A549 (cell line): ENCODE measurements at regions not wholly inside any gene's neighbourhood (a gene's known extent, or its start where the extent isn't known, plus 50 kb on each side); places are given as distances from the start of the nearest gene placed in this dataset.
A peak's percentile ranks its signal among the peaks of the same experiment; 100 is the strongest.

Experiments
- ATAC-seq, 2 experiments: fragments of 200-7000 bp in 1 of 2; fragments of >200 bp in 1 of 2; cut with Nextera tagmentation in 1 of 2; cut with Tn5 transposase in 1 of 2; 3 replicates each; pipeline versions ENCODE4 v1.8.0 to v1.9.1; 2018 to 2020; ENCODE audit warnings: mild to moderate bottlenecking in 1 of 2, moderate library complexity in 1 of 2
- CTCF ChIA-PET: fragments of 300-600 bp; sonication (Branson Sonifier 250); formaldehyde crosslinking; extraction: SDS; loops from one replicate; lab custom pipeline; 2021; ENCODE audit warnings: antibody characterized with exemption, inconsistent platforms; lab: Yijun Ruan, JAX
- POLR2A ChIA-PET: fragments of 350-600 bp; formaldehyde crosslinking; extraction: SDS; loops from one replicate; lab custom pipeline; 2021; ENCODE audit warnings: antibody characterized with exemption, inconsistent platforms; lab: Yijun Ruan, JAX
- DNase-seq, 2 experiments: peaks; one replicate each; pipeline versions ENCODE4 v3.0.0 to v3.0.0-alpha.2; 2011 to 2016; ENCODE audit warnings: low read depth in 1 of 2, low spot score in 1 of 2
- FAIRE-seq: peaks from 2 replicates; lab custom pipeline; 2011; peaks lifted over from hg19 to GRCh38; lab: Jason Lieb, UNC
- H3K27ac ChIP-seq, 2 experiments: fragments of >200 bp; sonication (Bioruptor Twin); formaldehyde crosslinking; 3 replicates each; pipeline ENCODE4 v1.5.1; 2016 to 2017
- H3K4me1 ChIP-seq: fragments of >200 bp; sonication (Bioruptor Twin); formaldehyde crosslinking; 3 replicates; pipeline ENCODE4 v1.6.1; 2016
- H3K4me2 ChIP-seq: fragments of >200 bp; sonication (Bioruptor Twin); formaldehyde crosslinking; 3 replicates; pipeline ENCODE4 v1.6.1; 2016
- H3K4me3 ChIP-seq: fragments of >200 bp; sonication (Bioruptor Twin); formaldehyde crosslinking; 3 replicates; pipeline ENCODE4 v1.5.1; 2016
- H3K9me3 ChIP-seq: fragments of >200 bp; sonication (Bioruptor Twin); formaldehyde crosslinking; 3 replicates; pipeline ENCODE4 v1.6.1; 2016
- CHD2 ChIP-seq: fragments of 150-350 bp; IDR thresholded peaks from 2 replicates; pipeline ENCODE4 v1.6.1; 2014; ENCODE audit warnings: low read length; ENCODE audit not compliant: partially characterized antibody
- E2F6 ChIP-seq: IDR thresholded peaks from 2 replicates; pipeline ENCODE4 v1.6.1; 2012; ENCODE audit warnings: low read depth, borderline replicate concordance
- EHF ChIP-seq: fragments of 250-450 bp; sonication (Bioruptor Pico); IDR thresholded peaks from 2 replicates; pipeline ENCODE4 v1.5.0; 2020; ENCODE audit warnings: mild to moderate bottlenecking
- EHMT2 ChIP-seq: fragments of 200-600 bp; sonication (generic); IDR thresholded peaks from 2 replicates; pipeline ENCODE4 v1.6.1; 2016; ENCODE audit warnings: antibody characterized with exemption, low read depth, mild to moderate bottlenecking, moderate library complexity
- ELK1 ChIP-seq: fragments of 150-350 bp; IDR thresholded peaks from 2 replicates; pipeline ENCODE4 v1.6.1; 2014; ENCODE audit warnings: low read depth, mild to moderate bottlenecking, low read length
- EP300 ChIP-seq, 2 experiments: fragments of >200 bp; sonication (Bioruptor Twin); formaldehyde crosslinking; IDR thresholded peaks; 2 replicates in 1 of 2; 3 replicates in 1 of 2; pipeline ENCODE4 v1.6.1; 2016 to 2017
- ESRRA ChIP-seq: fragments of 150-350 bp; IDR thresholded peaks from 2 replicates; pipeline ENCODE4 v1.6.1; 2014; ENCODE audit warnings: mild to moderate bottlenecking, low read length, borderline replicate concordance
- FOSB ChIP-seq: fragments of 250-450 bp; sonication (Bioruptor Pico); IDR thresholded peaks from 2 replicates; pipeline ENCODE4 v1.5.0; 2020; ENCODE audit warnings: mild to moderate bottlenecking, moderate library complexity
- GATA3 ChIP-seq: IDR thresholded peaks from 2 replicates; pipeline ENCODE4 v1.6.1; 2012; ENCODE audit warnings: borderline replicate concordance
- HEYL ChIP-seq: fragments of 250-450 bp; sonication (Bioruptor Pico); IDR thresholded peaks from 2 replicates; pipeline ENCODE4 v1.8.0; 2021; ENCODE audit warnings: mild to moderate bottlenecking, moderate library complexity
- HMGXB4 ChIP-seq: fragments of 250-450 bp; sonication (Bioruptor Pico); IDR thresholded peaks from 2 replicates; pipeline ENCODE4 v1.5.0; 2021; ENCODE audit warnings: mild to moderate bottlenecking, moderate library complexity, borderline replicate concordance
- HOXB13 ChIP-seq: fragments of 250-450 bp; sonication (Bioruptor Pico); IDR thresholded peaks from 2 replicates; pipeline ENCODE4 v1.5.0; 2020; ENCODE audit warnings: low read depth, mild to moderate bottlenecking, moderate library complexity
- JUN ChIP-seq, 2 experiments: fragments of >200 bp; sonication (Bioruptor Twin); formaldehyde crosslinking; IDR thresholded peaks; 2 replicates in 1 of 2; 3 replicates in 1 of 2; pipeline ENCODE4 v1.6.1; 2016 to 2017
- MAFK ChIP-seq: fragments of 450-650 bp; IDR thresholded peaks from 2 replicates; pipeline ENCODE4 v1.6.1; 2014; ENCODE audit not compliant: partially characterized antibody
- MYC ChIP-seq: IDR thresholded peaks from 2 replicates; pipeline ENCODE4 v1.6.1; 2012; ENCODE audit warnings: mild to moderate bottlenecking, inconsistent platforms, low read length, improper control_type of control experiment, borderline replicate concordance
- NFE2L2 ChIP-seq: fragments of 150-350 bp; conservative IDR thresholded peaks from 2 replicates; pipeline ENCODE4 v1.6.1; 2014; ENCODE audit warnings: low read length
- POLR2A ChIP-seq: IDR thresholded peaks from 2 replicates; pipeline ENCODE4 v1.6.1; 2012; ENCODE audit warnings: mild to moderate bottlenecking, low read length
- RARB ChIP-seq: fragments of 250-450 bp; sonication (Bioruptor Pico); IDR thresholded peaks from 2 replicates; pipeline ENCODE4 v1.8.0; 2021; ENCODE audit warnings: mild to moderate bottlenecking, moderate library complexity
- RCOR1 ChIP-seq: fragments of 150-350 bp; IDR thresholded peaks from 2 replicates; pipeline ENCODE4 v1.6.1; 2014; ENCODE audit warnings: antibody characterized with exemption, low read length, low read depth
- REST ChIP-seq: fragments of 200-600 bp; sonication (generic); IDR thresholded peaks from 2 replicates; pipeline ENCODE4 v1.6.1; 2016; ENCODE audit warnings: antibody characterized with exemption, mild to moderate bottlenecking, moderate library complexity
- RNF2 ChIP-seq: fragments of 200-600 bp; sonication (generic); IDR thresholded peaks from 2 replicates; pipeline ENCODE4 v1.6.1; 2016; ENCODE audit warnings: low read depth, mild to moderate bottlenecking, antibody characterized with exemption, moderate library complexity, borderline replicate concordance
- SREBF2 ChIP-seq: fragments of 450-650 bp; IDR thresholded peaks from 2 replicates; pipeline ENCODE4 v1.6.1; 2014; ENCODE audit warnings: mild to moderate bottlenecking, moderate library complexity
- TFCP2L1 ChIP-seq: fragments of 250-450 bp; sonication (Bioruptor Pico); IDR thresholded peaks from 2 replicates; pipeline ENCODE4 v1.5.0; 2021; ENCODE audit warnings: mild to moderate bottlenecking
- ZFP36 ChIP-seq: fragments of 450-650 bp; IDR thresholded peaks from 2 replicates; pipeline ENCODE4 v1.6.1; 2014; ENCODE audit warnings: borderline replicate concordance; ENCODE audit not compliant: partially characterized antibody
- ZNF302 ChIP-seq: fragments of 250-450 bp; sonication (Bioruptor Pico); IDR thresholded peaks from 2 replicates; pipeline ENCODE4 v1.9.0; 2021; ENCODE audit warnings: inconsistent platforms, mild to moderate bottlenecking, moderate library complexity
- WGBS: methylation state at CpG from one replicate; pipeline ENCODE4 v1.1.6; 2017; ENCODE audit errors: missing lambda C conversion rate; 5-methylcytosine and 5-hydroxymethylcytosine counted together

GRCh38 chr2:62407838-62408237 lies 98.2 kb downstream of the TMEM17 start:
- FAIRE-seq = no peak
- H3K27ac ChIP-seq = no peak overlapping the region
- no peaks in the 10 kb centered on the region for H3K9me3 ChIP-seq
- H3K4me2 ChIP-seq = no peak overlapping the region
- no peak for TF ChIP-seq EHF (CRISPR knock-in tag)
- TF ChIP-seq, all 56 proteins: peak for 0
- ChIA-PET POLR2A (no interaction called here), CTCF (interaction anchor here (1.1 to 10.3 kb wide), 3 partner anchors 49 to 491 kb away, joined by 3 to 127 read pairs (median 3); no protein-coding TSS in a partner anchor)
- Histone ChIP-seq H3K4me3 (no peak overlapping the region), H3K4me1 (peaks cover 22% of the 10 kb centered on the region)
- WGBS = 64% methylated on average over 5 of the region's 6 CpGs
- no peak for DNase-seq
- ATAC-seq = no peak

- ChIA-PET POLR2A (no interaction called here), CTCF (interaction anchor here (1.1 to 10.3 kb wide), 2 partner anchors 413 to 491 kb away, joined by 3 to 127 read pairs; no protein-coding TSS in a partner anchor)
- ATAC-seq = no peak
- Histone ChIP-seq H3K27ac (no peak overlapping the region; a peak in 1 of 6 replicates), H3K9me3 (no peaks in the 10 kb centered on the region), H3K4me2 (no peak overlapping the region), H3K4me3 (no peak overlapping the region), H3K4me1 (peaks cover 20% of the 10 kb centered on the region)
- FAIRE-seq = no peak
- DNase-seq = no peak
- TF ChIP-seq JUN (IDR thresholded peaks at IDR 0.05) (no peak), FOSB (CRISPR knock-in tag) (no peak), REST (no peak), ZNF302 (CRISPR knock-in tag) (no peak), RNF2 (no peak), ZFP36 (no peak), MAFK (no peak), SREBF2 (no peak), E2F6 (no peak), HMGXB4 (CRISPR knock-in tag) (no peak), HEYL (CRISPR knock-in tag) (no peak), RARB (no peak), POLR2A (no peak), EHMT2 (no peak)
- 92% methylated on average over 7 of the region's 7 CpGs for WGBS
Observed at GRCh38 chr2:62407401-62407800, 98.6 kb downstream of the TMEM17 start.

- no peak for FAIRE-seq
- DNase-seq = no peak
- WGBS = 41% methylated on average over 3 of the region's 3 CpGs
- no peak overlapping the region for H3K4me3 ChIP-seq
- H3K27ac ChIP-seq = peak overlapping the region; percentile 6 to 19; a peak in 2 of 6 replicates
- no peaks in the 10 kb centered on the region for H3K9me3 ChIP-seq
- ChIA-PET CTCF (interaction anchor here (10.3 kb wide), 1 partner anchor 413 kb away, joined by 127 read pairs; no protein-coding TSS in a partner anchor), POLR2A (no interaction called here)
- peaks cover 14% of the 10 kb centered on the region for H3K4me1 ChIP-seq
- ATAC-seq = peak; percentile 17 to 34; a peak in 3 of 6 replicates
- TF ChIP-seq MAFK (no peak), EP300 (IDR thresholded peaks at IDR 0.05) (no peak), HOXB13 (CRISPR knock-in tag) (no peak), NFE2L2 (no peak), RCOR1 (no peak), HEYL (CRISPR knock-in tag) (no peak), ELK1 (no peak), TFCP2L1 (CRISPR knock-in tag) (no peak), CHD2 (no peak), GATA3 (no peak), MYC (no peak), ESRRA (no peak)
- TF ChIP-seq, all 56 proteins: peak for 0
- peak overlapping the region; percentile 48 for H3K4me2 ChIP-seq
Observed at GRCh38 chr2:62406573-62407043, 99.4 kb downstream of the TMEM17 start.
